ENCODE measurements at regions not wholly inside any gene's neighbourhood (a gene's known extent, or its start where the extent isn't known, plus 50 kb on each side); places are given as distances from the start of the nearest gene placed in this dataset.

DNA sequence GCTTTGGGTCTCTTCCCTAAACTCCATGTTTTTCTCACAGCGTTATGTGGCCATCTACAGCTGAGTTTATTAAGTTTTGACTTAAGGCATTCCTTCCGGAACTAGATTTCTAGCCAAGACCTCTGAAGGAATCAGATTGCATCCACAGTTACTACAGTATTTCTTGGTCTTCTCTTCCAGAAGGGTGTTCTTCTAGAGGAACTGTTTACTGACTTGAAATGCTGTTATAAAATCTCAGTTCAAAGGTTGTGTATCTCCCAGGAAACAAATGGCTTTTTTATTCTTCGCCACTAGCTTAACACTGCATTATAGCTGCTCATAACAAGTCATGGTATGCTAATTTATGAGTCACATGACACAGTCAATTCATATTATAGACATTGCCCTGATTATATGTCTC is 55.3 kb upstream of the RAD23B start:
- TF ChIP-seq GATA2 (IDR thresholded peaks at IDR 0.05; ENCODE audit: low read depth, low read length) (no peak), GATA3 (IDR thresholded peaks at IDR 0.05; ENCODE audit: low read depth, low read length) (no peak)
